Endothelial cell of umbilical vein (primary cell): ENCODE measurements at regions not wholly inside any gene's neighbourhood (a gene's known extent, or its start where the extent isn't known, plus 50 kb on each side); places are given as distances from the start of the nearest gene placed in this dataset.

ENCODE experiments used
- BruUV-seq: library from RNA; stranded (reverse); fragments of 400-500 nt; replicated peaks from 2 replicates; lab custom pipeline; 2021; lab: Mats Ljungman, UMichigan
- CTCF ChIA-PET: fragments of 300-600, 350-600 bp; sonication (Branson Sonifier 250); formaldehyde crosslinking; loops from one replicate; lab custom pipeline; 2021; ENCODE audit warnings: antibody characterized with exemption, inconsistent platforms; lab: Charles Lee
- POLR2A ChIA-PET: fragments of 300-600, 350-600 bp; sonication (Branson Sonifier 250); formaldehyde crosslinking; loops from one replicate; lab custom pipeline; 2021; ENCODE audit warnings: antibody characterized with exemption, inconsistent platforms; lab: Charles Lee
- DNase-seq: peaks from one replicate; pipeline ENCODE4 v3.0.0-alpha.2; 2011; ENCODE audit warnings: low read depth, low spot score
- FAIRE-seq: peaks from 2 replicates; lab custom pipeline; 2011; peaks lifted over from hg19 to GRCh38; lab: Jason Lieb, UNC
- H2AFZ ChIP-seq: 2 replicates; pipeline ENCODE4 v1.6.0; 2012; ENCODE audit warnings: low read depth, low read length, control low read depth, inconsistent platforms
- H3K27ac ChIP-seq: 2 replicates; pipeline ENCODE4 v1.5.1; 2011; ENCODE audit warnings: low read depth, mild to moderate bottlenecking, control low read depth, low read length, moderate library complexity; ENCODE audit not compliant: insufficient read depth
- H3K27me3 ChIP-seq, 2 experiments: 2 replicates each; pipeline versions ENCODE4 v1.6.0 to v1.6.1; 2011; ENCODE audit warnings: low read length in 2 of 2, mixed read lengths in 1 of 2; ENCODE audit not compliant: control insufficient read depth in 2 of 2, insufficient read depth in 2 of 2
- H3K36me3 ChIP-seq, 2 experiments: 2 replicates in 1 of 2; 3 replicates in 1 of 2; pipeline ENCODE4 v1.5.1; 2011; ENCODE audit warnings: low read length in 2 of 2, mild to moderate bottlenecking in 1 of 2, moderate library complexity in 1 of 2; ENCODE audit not compliant: control insufficient read depth in 2 of 2, insufficient read depth in 2 of 2; ENCODE audit errors: extremely low read depth in 1 of 2
- H3K4me1 ChIP-seq: 3 replicates; pipeline ENCODE4 v1.5.1; 2011; ENCODE audit warnings: mild to moderate bottlenecking, low read length; ENCODE audit not compliant: control insufficient read depth, insufficient read depth; ENCODE audit errors: extremely low read depth
- H3K4me2 ChIP-seq: 2 replicates; pipeline ENCODE4 v1.6.1; 2011; ENCODE audit warnings: low read length, control low read depth, mixed read lengths; ENCODE audit not compliant: insufficient read depth
- H3K4me3 ChIP-seq, 3 experiments: fragments of 200-600 bp in 1 of 3; sonication (generic), shearing (Covaris generic) in 1 of 3; replicated peaks in 1 of 3; 2 replicates each; pipeline ENCODE4 v1.5.1; 2011 to 2016; ENCODE audit warnings: control low read depth in 3 of 3, low read length in 3 of 3, mild to moderate bottlenecking in 2 of 3, inconsistent platforms in 1 of 3, low read depth in 1 of 3, moderate library complexity in 1 of 3; ENCODE audit not compliant: insufficient read depth in 1 of 3
- H3K79me2 ChIP-seq: 2 replicates; pipeline ENCODE4 v1.6.0; 2012; ENCODE audit warnings: low read length, inconsistent platforms; ENCODE audit not compliant: control insufficient read depth, insufficient read depth
- H3K9ac ChIP-seq: replicated peaks from 2 replicates; pipeline ENCODE3; 2011; ENCODE audit warnings: low read length, control low read depth; ENCODE audit not compliant: insufficient read depth; ENCODE audit errors: extremely low read depth
- H3K9me1 ChIP-seq: replicated peaks from 3 replicates; pipeline ENCODE4 v1.6.0; 2011; ENCODE audit warnings: mild to moderate bottlenecking, low read length; ENCODE audit not compliant: control insufficient read depth, insufficient read depth; ENCODE audit errors: extremely low read depth
- H3K9me3 ChIP-seq: replicated peaks from 2 replicates; pipeline ENCODE4 v1.5.1; 2012; ENCODE audit warnings: low read length, inconsistent platforms; ENCODE audit not compliant: control insufficient read depth, insufficient read depth
- H4K20me1 ChIP-seq: replicated peaks from 2 replicates; pipeline ENCODE3; 2011; ENCODE audit warnings: mild to moderate bottlenecking, low read length; ENCODE audit not compliant: control insufficient read depth, insufficient read depth; ENCODE audit errors: extremely low read depth
- CTCF ChIP-seq, 2 donors: IDR thresholded peaks; 1 replicate in 1 of 2; 2 replicates in 1 of 2; pipeline ENCODE4 v1.5.1; 2011; ENCODE audit warnings: low read length in 2 of 2, mild to moderate bottlenecking in 2 of 2, moderate library complexity in 2 of 2, control low read depth in 1 of 2, inconsistent platforms in 1 of 2, low read depth in 1 of 2; ENCODE audit not compliant: insufficient read depth in 1 of 2; ENCODE audit errors: extremely low read depth in 1 of 2
- EZH2 ChIP-seq: IDR thresholded peaks from 2 replicates; pipeline ENCODE4 v1.6.1; 2012; ENCODE audit warnings: borderline replicate concordance, low read depth, mild to moderate bottlenecking, moderate library complexity, low read length, inconsistent platforms; ENCODE audit not compliant: severe bottlenecking
- FOS ChIP-seq: IDR thresholded peaks from 2 replicates; pipeline ENCODE4 v1.6.1; 2011; ENCODE audit warnings: mild to moderate bottlenecking, low read length, moderate library complexity, borderline replicate concordance; ENCODE audit not compliant: insufficient read depth
- GATA2 ChIP-seq: IDR thresholded peaks from 2 replicates; pipeline ENCODE4 v1.7.0; 2011; ENCODE audit warnings: low read depth, mild to moderate bottlenecking, moderate library complexity, mixed read lengths, low read length; ENCODE audit not compliant: insufficient read length, insufficient read depth
- JUN ChIP-seq: IDR thresholded peaks from 2 replicates; pipeline ENCODE4 v1.6.1; 2011; ENCODE audit warnings: borderline replicate concordance, low read depth; ENCODE audit not compliant: insufficient read length, insufficient read depth
- MAX ChIP-seq: IDR thresholded peaks from 2 replicates; pipeline ENCODE4 v1.6.1; 2011; ENCODE audit not compliant: insufficient read depth, insufficient read length
- MYC ChIP-seq: IDR thresholded peaks from one replicate; pipeline ENCODE4 v1.6.1; 2011; ENCODE audit warnings: mild to moderate bottlenecking, low read depth, low read length
- POLR2A ChIP-seq: IDR thresholded peaks from 2 replicates; pipeline ENCODE4 v1.6.1; 2012; ENCODE audit warnings: low read depth, mild to moderate bottlenecking, control low read depth, low read length
- POLR2AphosphoS5 ChIP-seq: IDR thresholded peaks from 2 replicates; pipeline ENCODE4 v1.6.1; 2012; ENCODE audit warnings: low read depth, mild to moderate bottlenecking, control low read depth, low read length, moderate library complexity; ENCODE audit not compliant: insufficient read depth
- dilution Hi-C: fragments of 300-500 bp; cut with MboI; formaldehyde crosslinking; loops from one replicate; pipeline ENCODE4 v1.15.0; 2019; ENCODE audit warnings: low sequenced_read_pairs; ENCODE audit not compliant: extremely low pct_ligation_motif_present
- intact Hi-C: fragments of 100-400 bp; cut with micrococcal nuclease; formaldehyde crosslinking; loops from one replicate; pipeline ENCODE4 v1.10.0; 2022

- H3K9me1 ChIP-seq: no peaks in the 10 kb centered on the region
- FAIRE-seq (no peak), DNase-seq (no peak)
- no peak overlapping the region for H3K9ac ChIP-seq
- no peak overlapping the region for H2AFZ ChIP-seq
- no peaks in the 10 kb centered on the region for H4K20me1 ChIP-seq
- POLR2A ChIA-PET: no interaction called here
- no TSS peak for BruUV-seq
- no peak overlapping the region for H3K4me3 ChIP-seq
- dilution Hi-C loops (no loop called here), intact Hi-C loops (no loop called here)
- CTCF ChIA-PET: no interaction called here
- no peaks in the 10 kb centered on the region for H3K9me3 ChIP-seq
- H3K27ac ChIP-seq: no peak overlapping the region
- H3K79me2 ChIP-seq: no peaks in the 10 kb centered on the region
- H3K36me3 ChIP-seq: no peaks in the 10 kb centered on the region
- no peaks in the 10 kb centered on the region for H3K4me1 ChIP-seq
- H3K4me2 ChIP-seq: no peak overlapping the region
- H3K27me3 ChIP-seq: no peaks in the 10 kb centered on the region
- no peak for TF ChIP-seq MYC
- TF ChIP-seq JUN: no peak
- no peak for TF ChIP-seq GATA2
- no peak for TF ChIP-seq MAX
- TF ChIP-seq POLR2AphosphoS5: no peak
- no peak for TF ChIP-seq EZH2
- TF ChIP-seq FOS: no peak
- TF ChIP-seq CTCF (IDR thresholded peaks at IDR 0.05; ENCODE audit: extremely low read depth in 1 of 2, insufficient read depth in 1 of 2, low read depth in 1 of 2, low read length in 2 of 2): no peak
- no peak for TF ChIP-seq POLR2A
These were observed 1047.5 kb upstream of the MIR17HG start for GRCh38 chr13:90300015-90300414.
